ENCODE measurements at regions not wholly inside any gene's neighbourhood (a gene's known extent, or its start where the extent isn't known, plus 50 kb on each side); places are given as distances from the start of the nearest gene placed in this dataset.
"Not testable (repeated sequence)": the region's sequence is repeated elsewhere in the genome, so short reads cannot be mapped to it uniquely, and the experiment has no call there.

DNA sequence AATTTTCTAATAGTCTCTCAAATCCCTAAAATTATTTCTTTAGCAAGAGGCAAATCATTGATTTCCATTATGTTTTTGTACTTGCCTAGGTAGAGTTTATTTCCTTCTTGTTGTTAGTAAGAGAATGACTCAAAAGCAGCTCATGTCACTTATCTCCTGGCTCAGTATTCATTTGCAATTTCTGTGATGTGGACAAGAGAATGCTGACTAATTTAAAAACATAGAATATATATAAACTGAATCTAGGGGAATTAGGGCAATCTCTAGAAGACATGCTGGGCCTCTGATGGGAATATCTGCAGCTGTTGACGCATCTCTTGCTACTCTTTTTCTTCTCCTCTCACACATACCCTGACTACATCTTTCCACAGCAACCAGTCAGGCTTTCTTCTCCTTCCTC lies 130.8 kb upstream of the PRKD1 start:
- TF ChIP-seq, protein P1, sequence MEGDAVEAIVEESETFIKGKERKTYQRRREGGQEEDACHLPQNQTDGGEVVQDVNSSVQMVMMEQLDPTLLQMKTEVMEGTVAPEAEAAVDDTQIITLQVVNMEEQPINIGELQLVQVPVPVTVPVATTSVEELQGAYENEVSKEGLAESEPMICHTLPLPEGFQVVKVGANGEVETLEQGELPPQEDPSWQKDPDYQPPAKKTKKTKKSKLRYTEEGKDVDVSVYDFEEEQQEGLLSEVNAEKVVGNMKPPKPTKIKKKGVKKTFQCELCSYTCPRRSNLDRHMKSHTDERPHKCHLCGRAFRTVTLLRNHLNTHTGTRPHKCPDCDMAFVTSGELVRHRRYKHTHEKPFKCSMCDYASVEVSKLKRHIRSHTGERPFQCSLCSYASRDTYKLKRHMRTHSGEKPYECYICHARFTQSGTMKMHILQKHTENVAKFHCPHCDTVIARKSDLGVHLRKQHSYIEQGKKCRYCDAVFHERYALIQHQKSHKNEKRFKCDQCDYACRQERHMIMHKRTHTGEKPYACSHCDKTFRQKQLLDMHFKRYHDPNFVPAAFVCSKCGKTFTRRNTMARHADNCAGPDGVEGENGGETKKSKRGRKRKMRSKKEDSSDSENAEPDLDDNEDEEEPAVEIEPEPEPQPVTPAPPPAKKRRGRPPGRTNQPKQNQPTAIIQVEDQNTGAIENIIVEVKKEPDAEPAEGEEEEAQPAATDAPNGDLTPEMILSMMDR (IDR thresholded peaks at IDR 0.05; ENCODE audit: low read depth, low read length), result no peak
- H3K4me3 ChIP-seq (replicated peaks in 1 of 2; ENCODE audit: low read depth in 2 of 2, low read length in 2 of 2), result no peak overlapping the region
- peak; percentile 25 to 61 for DNase-seq (ENCODE audit: low read depth in 2 of 2)

DNA sequence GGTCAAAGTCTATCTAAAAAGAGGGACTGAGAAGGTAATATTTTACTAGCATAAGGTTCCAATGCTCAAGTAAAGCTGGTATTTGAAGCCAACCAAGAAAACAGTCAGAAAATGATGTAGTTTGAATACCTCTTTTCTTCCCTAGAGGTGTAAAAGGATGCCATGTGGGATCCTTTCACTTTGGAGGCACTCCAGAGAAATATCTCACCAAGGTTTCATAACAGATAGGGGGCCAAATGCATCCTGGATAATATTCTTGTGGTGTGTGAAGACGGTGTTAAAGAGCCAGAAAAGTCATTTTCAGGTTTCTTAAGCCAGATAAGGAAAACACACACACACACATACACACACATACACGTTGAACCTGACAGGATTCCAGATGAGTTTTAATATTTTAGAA lies 136.1 kb upstream of the PRKD1 start:
- no peak for DNase-seq (ENCODE audit: low read depth in 2 of 2)
- TF ChIP-seq, protein P1 (IDR thresholded peaks at IDR 0.05; ENCODE audit: low read depth, low read length), result no peak
- no peak overlapping the region for H3K4me3 ChIP-seq (replicated peaks in 1 of 2; ENCODE audit: low read depth in 2 of 2, low read length in 2 of 2)

DNA sequence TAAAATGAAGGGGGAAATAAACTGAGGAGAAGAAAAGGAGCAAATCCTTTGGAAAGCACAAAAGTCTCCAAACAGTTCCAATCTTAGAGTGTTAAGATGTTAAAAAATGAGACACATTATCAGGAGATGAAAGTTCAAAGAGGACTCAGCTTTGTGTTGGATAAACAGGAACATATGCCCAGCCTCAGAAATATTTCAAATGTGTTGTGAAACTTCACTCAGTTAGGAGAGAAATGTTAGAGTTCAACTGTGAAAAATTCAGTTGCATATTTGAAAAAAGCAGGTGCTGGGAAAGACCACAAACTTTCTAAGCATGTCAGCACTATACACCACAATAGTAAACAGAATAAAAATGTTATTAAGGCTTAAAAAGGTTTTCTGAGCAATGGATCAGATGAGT lies 136.8 kb upstream of the PRKD1 start:
- TF ChIP-seq, protein P1 (IDR thresholded peaks at IDR 0.05; ENCODE audit: low read depth, low read length), result no peak
- H3K4me3 ChIP-seq (replicated peaks in 1 of 2; ENCODE audit: low read depth in 2 of 2, low read length in 2 of 2), result no peak overlapping the region
- peak; percentile 8 to 30 for DNase-seq (ENCODE audit: low read depth in 2 of 2)

DNA sequence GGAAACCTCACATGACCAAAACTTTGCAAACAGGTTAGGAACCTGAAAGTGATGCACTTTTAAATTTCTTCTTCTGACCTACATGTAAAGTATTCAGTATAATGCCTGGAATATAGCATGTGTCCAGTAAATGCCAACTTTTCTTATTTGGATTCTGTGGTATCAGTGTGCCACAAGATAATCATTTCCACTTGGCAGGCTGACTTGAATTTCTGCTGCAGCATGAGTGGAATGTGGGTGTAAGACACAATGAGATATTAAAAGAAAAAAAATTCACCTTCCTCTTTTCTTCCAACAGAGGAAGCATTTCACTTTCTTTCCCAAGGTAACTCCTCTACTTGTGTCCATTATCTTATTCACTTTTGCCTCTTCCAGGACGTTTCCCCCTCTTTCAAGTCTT lies 141.9 kb upstream of the PRKD1 start:
- H3K4me3 ChIP-seq (replicated peaks in 1 of 2; ENCODE audit: low read depth in 2 of 2, low read length in 2 of 2), result no peak overlapping the region
- TF ChIP-seq, protein P1 (IDR thresholded peaks at IDR 0.05; ENCODE audit: low read depth, low read length), result no peak
- DNase-seq (ENCODE audit: low read depth in 2 of 2), result peak in 1 of 2 donors; percentile 17

DNA sequence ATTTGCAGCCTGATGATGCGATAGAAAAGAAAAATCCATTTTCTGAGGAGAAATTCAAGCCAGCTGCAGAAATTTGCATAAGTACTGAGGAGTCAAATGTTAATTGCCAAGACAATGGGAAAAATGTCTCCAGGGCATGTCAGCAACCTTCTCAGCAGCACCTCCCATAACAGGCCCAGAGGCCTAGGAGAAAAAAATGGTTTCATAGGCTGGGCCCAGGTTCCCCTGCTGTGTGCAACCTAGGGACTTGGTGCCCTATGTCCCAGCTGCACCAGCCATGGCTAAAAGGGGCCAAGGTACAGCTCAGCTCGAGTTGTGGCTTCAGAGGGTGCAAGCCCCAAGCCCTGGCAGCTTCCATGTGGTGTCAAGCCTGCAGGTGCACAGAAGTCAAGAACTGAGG lies 144.8 kb upstream of the PRKD1 start:
- not testable (repeated sequence) for H3K4me3 ChIP-seq (replicated peaks in 1 of 2; ENCODE audit: low read depth in 2 of 2, low read length in 2 of 2); DNase-seq (ENCODE audit: low read depth in 2 of 2)

DNA sequence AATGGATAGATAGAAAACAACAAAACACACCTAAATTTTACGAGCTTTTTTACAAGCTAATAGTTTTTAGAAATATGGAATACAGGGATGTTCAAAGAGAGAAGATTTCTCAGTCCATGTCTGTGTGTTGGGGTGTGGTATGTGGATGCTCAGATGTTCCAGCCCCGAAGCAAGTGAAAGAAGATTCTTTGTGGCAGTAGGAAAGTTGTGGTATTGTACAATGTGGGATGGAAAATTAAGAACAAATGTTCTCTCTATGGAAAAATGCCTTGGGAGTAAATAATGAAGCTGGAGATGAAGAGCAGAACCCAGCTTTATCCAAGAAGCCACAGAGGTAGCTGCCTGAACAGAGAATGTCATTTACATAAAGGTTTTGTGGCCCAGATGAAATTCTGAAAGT lies 150.3 kb upstream of the PRKD1 start:
- TF ChIP-seq, protein P1 (IDR thresholded peaks at IDR 0.05; ENCODE audit: low read depth, low read length), result no peak
- no peak overlapping the region for H3K4me3 ChIP-seq (replicated peaks in 1 of 2; ENCODE audit: low read depth in 2 of 2, low read length in 2 of 2)
- DNase-seq (ENCODE audit: low read depth in 2 of 2), result no peak

DNA sequence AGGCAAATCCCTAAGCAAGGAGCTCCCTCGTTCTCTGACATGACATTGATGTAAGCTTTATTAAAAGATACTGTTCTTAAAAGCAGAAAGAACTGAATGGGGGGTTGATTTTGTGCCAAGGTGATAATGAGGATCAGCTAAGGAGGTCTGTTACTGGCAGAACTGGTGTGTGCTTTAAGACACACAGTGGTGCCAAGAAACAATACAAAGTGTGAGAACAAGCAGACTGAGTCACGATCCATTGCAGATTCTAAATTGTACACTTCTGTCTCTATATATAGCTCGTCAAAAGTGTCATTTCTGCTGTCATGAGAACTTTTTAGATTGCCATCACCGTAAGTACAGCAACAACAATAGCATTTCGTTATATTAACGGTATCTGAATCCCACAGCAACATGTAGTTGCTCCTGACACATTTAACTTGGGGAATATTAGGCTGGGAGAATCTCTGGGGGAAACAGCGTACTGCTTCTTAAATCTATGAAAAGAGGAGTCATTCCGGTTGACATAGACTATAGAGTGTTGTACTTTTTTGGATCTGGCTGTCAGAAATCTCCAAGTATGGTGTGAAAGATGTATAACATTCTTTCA lies 151.3 kb upstream of the PRKD1 start:
- no peak for DNase-seq (ENCODE audit: low read depth in 2 of 2)
- H3K4me3 ChIP-seq (replicated peaks in 1 of 2; ENCODE audit: low read depth in 2 of 2, low read length in 2 of 2), result no peak overlapping the region

More for the DNA sequence above, 151.3 kb upstream of the PRKD1 start:
- TF ChIP-seq, protein P1 (IDR thresholded peaks at IDR 0.05; ENCODE audit: low read depth, low read length), result no peak

Measured in cardiac fibroblast (primary cell).